Neural cell (in vitro differentiated cells): ENCODE measurements at regions not wholly inside any gene's neighbourhood (a gene's known extent, or its start where the extent isn't known, plus 50 kb on each side); places are given as distances from the start of the nearest gene placed in this dataset.

Experiments
- EP300 ChIP-seq: fragments of 450-650 bp; conservative IDR thresholded peaks from 2 replicates; pipeline ENCODE4 v1.6.1; 2014; ENCODE audit warnings: antibody characterized with exemption, mild to moderate bottlenecking, moderate library complexity; ENCODE audit not compliant: poor library complexity, severe bottlenecking
- EZH2 ChIP-seq: fragments of 200-600, 300-800 bp; shearing (Covaris generic), sonication (generic); IDR thresholded peaks from 2 replicates; pipeline ENCODE4 v1.6.1; 2014; ENCODE audit warnings: antibody characterized with exemption, low read length, borderline replicate concordance, mild to moderate bottlenecking; ENCODE audit not compliant: insufficient read depth, poor library complexity, severe bottlenecking
- MXI1 ChIP-seq: fragments of 450-650 bp; conservative IDR thresholded peaks from 2 replicates; pipeline ENCODE4 v1.6.1; 2014; ENCODE audit warnings: antibody characterized with exemption, mild to moderate bottlenecking; ENCODE audit not compliant: poor library complexity, severe bottlenecking
- POLR2AphosphoS5 ChIP-seq: IDR thresholded peaks from 2 replicates; pipeline ENCODE4 v1.6.1; 2012
- RAD21 ChIP-seq: fragments of 450-650 bp; conservative IDR thresholded peaks from 2 replicates; pipeline ENCODE4 v1.6.1; 2014; ENCODE audit warnings: antibody characterized with exemption, mild to moderate bottlenecking, moderate library complexity
- TF ChIP-seq, protein P1 (sequence below): fragments of 450-650 bp; IDR thresholded peaks from 2 replicates; pipeline ENCODE4 v1.5.1; 2014; ENCODE audit warnings: antibody characterized with exemption, mild to moderate bottlenecking, moderate library complexity; ENCODE audit not compliant: poor library complexity, severe bottlenecking
- TF ChIP-seq, protein P2 (sequence below): IDR thresholded peaks from 2 replicates; pipeline ENCODE4 v1.6.1; 2012; ENCODE audit warnings: borderline replicate concordance

GRCh38 chr6:21733311-21733710 is 139.8 kb downstream of the SOX4 start:
- no peak for TF ChIP-seq EP300
- TF ChIP-seq, protein P1, sequence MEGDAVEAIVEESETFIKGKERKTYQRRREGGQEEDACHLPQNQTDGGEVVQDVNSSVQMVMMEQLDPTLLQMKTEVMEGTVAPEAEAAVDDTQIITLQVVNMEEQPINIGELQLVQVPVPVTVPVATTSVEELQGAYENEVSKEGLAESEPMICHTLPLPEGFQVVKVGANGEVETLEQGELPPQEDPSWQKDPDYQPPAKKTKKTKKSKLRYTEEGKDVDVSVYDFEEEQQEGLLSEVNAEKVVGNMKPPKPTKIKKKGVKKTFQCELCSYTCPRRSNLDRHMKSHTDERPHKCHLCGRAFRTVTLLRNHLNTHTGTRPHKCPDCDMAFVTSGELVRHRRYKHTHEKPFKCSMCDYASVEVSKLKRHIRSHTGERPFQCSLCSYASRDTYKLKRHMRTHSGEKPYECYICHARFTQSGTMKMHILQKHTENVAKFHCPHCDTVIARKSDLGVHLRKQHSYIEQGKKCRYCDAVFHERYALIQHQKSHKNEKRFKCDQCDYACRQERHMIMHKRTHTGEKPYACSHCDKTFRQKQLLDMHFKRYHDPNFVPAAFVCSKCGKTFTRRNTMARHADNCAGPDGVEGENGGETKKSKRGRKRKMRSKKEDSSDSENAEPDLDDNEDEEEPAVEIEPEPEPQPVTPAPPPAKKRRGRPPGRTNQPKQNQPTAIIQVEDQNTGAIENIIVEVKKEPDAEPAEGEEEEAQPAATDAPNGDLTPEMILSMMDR: no peak
- no peak for TF ChIP-seq RAD21
- no peak for TF ChIP-seq EZH2
- no peak for TF ChIP-seq MXI1
- TF ChIP-seq, protein P2, sequence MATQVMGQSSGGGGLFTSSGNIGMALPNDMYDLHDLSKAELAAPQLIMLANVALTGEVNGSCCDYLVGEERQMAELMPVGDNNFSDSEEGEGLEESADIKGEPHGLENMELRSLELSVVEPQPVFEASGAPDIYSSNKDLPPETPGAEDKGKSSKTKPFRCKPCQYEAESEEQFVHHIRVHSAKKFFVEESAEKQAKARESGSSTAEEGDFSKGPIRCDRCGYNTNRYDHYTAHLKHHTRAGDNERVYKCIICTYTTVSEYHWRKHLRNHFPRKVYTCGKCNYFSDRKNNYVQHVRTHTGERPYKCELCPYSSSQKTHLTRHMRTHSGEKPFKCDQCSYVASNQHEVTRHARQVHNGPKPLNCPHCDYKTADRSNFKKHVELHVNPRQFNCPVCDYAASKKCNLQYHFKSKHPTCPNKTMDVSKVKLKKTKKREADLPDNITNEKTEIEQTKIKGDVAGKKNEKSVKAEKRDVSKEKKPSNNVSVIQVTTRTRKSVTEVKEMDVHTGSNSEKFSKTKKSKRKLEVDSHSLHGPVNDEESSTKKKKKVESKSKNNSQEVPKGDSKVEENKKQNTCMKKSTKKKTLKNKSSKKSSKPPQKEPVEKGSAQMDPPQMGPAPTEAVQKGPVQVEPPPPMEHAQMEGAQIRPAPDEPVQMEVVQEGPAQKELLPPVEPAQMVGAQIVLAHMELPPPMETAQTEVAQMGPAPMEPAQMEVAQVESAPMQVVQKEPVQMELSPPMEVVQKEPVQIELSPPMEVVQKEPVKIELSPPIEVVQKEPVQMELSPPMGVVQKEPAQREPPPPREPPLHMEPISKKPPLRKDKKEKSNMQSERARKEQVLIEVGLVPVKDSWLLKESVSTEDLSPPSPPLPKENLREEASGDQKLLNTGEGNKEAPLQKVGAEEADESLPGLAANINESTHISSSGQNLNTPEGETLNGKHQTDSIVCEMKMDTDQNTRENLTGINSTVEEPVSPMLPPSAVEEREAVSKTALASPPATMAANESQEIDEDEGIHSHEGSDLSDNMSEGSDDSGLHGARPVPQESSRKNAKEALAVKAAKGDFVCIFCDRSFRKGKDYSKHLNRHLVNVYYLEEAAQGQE: no peak
- no peak for TF ChIP-seq POLR2AphosphoS5
